ENCODE measurements at regions not wholly inside any gene's neighbourhood (a gene's known extent, or its start where the extent isn't known, plus 50 kb on each side); places are given as distances from the start of the nearest gene placed in this dataset.
"Not testable (repeated sequence)": the region's sequence is repeated elsewhere in the genome, so short reads cannot be mapped to it uniquely, and the experiment has no call there.

DNA sequence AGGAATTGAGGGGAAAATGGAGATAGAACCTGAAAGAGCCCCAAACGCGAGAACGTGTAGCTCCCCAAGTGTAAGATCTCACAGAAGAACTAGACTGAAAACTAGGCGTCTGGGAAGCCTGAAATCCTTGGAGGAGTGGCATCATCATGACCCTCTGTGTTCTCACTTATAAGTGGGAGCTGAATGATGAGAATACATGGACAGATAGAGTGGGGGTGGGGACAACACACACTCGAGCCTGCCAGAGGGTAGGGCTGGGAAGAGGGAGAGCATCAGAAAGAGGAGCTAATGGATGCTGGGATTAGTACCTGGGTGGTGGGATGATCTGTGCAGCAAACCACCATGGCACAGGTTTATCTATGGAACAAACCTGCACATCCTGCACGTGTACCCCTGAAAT lies 258.7 kb upstream of the NOTCH2NLA start:
- not testable (repeated sequence) for DNase-seq

DNA sequence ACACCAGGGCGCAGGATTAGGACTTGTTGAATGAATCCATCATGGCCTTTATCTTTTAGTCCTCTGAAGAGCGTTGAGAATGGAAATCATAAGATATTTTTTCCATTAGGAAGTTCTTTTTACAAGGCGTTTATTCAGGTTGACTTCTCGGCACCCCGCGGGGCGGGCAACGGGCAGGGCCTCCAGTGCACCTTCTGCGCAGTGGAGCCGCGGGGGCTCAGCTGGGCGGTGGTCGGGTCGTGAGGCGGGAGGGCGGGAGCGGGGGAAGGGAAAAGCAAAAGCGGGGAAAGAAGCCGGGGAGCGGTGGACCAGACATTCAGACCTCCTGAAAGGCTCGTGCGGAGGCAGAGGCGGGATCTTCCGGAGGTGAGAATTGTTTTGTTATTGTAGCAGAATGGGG lies 258.3 kb upstream of the NOTCH2NLA start:
- DNase-seq = not testable (repeated sequence)

DNA sequence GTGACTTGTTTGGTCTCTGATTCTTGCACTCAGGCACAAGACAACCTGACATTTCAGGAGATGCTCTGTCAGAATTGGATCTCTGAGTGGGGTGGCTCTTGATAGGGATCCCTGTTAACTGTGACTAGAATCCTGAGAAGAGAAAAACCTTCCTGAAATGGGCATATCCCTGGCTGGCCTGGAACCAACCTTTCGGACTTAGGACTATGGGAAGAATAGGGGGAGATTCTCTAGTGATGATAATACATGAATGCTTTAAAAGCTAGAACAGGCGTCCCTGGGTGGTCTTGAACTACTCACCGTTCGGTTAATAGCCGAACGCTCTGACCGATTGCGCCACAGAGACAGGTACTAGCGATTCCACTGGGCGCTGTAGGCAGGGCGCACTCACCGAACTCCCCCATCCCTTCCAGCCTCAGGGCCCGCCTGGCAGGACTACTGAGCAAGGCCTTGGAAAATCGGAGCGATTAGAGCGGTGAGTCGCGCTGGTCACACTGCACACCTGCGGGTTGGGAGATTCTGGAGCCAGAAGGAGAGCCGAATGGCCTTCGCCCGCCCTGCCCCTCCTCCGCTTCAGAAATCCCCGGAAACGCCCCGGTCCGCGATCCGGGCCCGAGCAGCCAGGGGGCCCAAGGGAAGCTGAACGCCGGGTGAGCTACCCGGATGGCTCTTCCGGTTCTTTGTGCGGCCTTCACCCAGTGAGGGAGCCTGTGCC lies 257.6 kb upstream of the NOTCH2NLA start:
- not testable (repeated sequence) for DNase-seq

DNA sequence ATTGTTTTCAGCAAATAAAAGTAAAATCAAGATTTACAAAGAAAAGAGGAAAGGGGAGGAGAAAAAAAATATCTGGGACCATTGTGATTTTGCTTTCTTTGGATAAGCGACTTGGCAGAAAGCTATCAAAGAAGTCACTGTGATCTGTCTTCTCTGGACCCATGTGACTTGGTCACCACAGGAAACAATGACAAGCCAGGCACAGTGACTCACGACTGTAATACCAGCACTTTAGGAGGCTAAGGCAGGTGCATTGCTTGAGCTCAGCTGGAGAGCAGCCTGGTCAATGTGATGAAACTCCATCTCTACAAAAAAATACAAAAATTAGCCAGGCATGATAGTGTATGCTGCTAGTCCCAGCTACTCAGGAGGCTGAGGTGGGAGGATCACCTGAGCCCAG lies 255.4 kb upstream of the NOTCH2NLA start:
- DNase-seq = not testable (repeated sequence)

DNA sequence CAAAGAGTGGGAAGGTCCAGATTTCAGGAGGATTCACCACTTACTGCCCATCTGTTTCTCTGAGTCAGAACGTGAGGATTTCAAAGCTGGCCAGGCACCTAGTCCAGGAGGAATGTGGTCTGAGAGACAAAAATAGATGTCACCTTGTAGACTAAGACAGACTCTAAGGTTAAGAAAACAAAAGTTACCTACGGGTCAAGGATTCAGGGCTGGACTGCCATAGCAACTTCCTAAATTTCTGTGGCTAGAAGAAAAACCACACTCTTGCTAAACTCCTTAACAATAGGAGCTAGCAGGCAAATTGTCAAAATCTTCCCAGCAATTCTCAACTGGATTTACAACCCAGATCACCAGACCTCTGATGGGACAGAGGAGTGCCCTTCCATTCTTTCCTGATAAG lies 250.4 kb upstream of the NOTCH2NLA start:
- DNase-seq = not testable (repeated sequence)

DNA sequence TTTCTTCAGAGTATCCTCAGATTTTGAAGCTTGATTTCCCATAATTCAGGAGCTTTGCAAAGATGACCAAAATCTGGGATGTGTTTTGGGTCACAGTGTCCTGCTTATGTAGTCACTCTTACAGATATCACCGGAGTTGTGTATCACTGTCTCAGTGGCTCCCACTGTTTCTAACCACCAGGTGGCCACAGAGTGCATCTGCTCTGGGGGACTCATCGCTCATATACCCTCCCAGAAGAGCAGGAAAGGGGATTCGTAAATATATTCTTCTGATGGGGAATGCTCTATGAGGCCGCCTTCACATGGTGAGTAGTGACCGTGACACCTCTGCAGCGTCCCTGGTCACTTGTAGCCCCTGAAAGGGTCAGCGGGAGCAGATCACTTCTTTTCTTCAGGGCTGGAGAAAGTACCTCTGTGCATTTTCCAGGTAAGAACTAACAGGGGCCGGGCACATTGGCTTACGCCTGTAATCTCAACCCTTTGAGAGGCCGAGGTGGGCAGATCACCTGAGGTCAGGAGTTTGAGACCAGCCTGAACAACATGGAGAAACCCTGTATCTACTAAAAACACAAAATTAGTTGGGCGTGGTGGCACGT lies 249.4 kb upstream of the NOTCH2NLA start:
- DNase-seq = not testable (repeated sequence)

DNA sequence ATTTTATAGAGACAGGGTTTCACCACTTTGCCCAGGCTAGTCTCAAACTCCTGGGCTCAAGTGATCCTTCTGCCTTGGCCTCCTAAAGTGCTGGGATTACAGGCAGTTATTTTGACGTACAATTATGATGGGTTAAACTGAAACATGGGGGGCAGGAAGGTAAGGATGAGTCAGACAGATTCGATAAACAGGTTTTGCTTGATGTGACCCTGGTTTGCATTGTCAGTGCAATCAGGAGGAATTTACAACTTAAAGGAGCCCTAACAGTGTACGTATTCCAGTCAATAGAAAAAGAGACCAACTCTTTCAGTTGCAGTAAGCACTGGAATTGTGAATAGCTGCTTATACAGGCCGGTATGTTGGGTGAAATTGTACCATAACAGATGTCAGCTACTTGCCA lies 246.3 kb upstream of the NOTCH2NLA start:
- not testable (repeated sequence) for DNase-seq

DNA sequence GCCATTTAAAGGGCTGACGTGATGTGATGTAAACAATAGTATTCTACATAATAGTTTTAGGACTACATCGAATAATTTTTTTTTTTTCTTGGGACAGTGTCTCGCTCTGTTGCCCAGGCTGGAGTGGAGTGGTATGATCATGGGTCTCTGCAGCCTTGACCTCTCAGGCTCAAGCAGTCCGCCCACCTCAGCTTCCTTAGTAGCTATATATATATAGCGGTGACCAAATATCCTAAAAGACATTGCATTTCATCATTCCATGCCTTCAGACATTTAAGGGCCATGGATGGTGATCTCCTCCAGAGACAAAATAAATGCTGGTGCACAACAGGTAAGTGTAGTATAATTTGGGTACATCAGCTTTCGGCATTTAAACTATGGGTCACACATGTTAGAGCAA lies 245.4 kb upstream of the NOTCH2NLA start:
- not testable (repeated sequence) for DNase-seq

DNA sequence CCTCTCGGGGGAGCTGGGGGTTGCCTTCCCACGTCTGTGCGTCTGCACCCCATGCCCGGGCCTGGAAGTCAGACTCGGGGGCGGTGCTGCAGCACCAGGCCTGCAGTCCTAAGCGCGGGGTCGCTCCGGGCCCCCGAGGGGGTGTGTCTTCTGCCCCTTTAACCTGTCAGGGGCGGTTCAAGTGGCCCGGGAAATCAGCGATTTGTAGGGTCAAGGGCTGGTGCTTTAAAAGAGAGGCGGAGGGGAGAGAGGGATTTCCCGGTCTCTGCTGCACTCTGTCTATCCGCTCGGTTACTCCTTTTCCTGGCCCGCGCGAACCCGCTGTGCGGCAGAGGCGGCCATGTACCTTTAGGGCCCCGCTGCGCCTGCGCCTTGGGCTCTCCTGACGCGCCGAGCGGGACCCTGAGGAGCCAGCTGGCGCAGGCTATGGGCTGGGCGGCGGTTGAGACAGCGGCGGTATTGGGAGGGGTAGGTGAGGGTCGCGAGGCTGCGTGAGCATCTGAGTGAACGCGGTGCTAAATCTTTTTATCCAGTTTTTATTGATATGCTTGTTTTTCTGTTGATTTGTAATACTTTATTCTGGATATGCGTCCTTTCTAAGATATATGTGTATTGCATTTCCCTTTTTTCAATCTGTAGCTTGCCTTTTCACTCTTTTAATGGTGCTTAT lies 243.5 kb upstream of the NOTCH2NLA start:
- DNase-seq = peak; percentile 30

DNA sequence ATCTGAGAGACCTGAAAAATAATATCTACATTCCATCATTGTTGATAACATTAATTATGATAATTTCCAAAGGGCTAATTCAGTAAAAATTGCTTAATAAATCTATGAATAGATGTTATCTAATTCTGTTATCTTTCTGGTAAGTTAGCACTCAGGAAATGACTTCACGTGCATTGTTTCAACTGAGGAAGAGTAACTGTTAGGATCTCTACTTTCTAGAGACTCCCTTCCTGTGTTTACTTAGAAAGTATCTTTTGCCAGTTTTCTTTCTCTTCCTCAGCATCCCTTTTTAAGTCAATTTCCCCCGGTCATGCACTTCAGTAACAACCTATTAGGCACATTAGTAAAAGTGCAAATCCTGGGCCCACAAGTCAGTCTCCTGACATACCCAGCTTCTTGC lies 231.1 kb upstream of the NOTCH2NLA start:
- DNase-seq = not testable (repeated sequence)

DNA sequence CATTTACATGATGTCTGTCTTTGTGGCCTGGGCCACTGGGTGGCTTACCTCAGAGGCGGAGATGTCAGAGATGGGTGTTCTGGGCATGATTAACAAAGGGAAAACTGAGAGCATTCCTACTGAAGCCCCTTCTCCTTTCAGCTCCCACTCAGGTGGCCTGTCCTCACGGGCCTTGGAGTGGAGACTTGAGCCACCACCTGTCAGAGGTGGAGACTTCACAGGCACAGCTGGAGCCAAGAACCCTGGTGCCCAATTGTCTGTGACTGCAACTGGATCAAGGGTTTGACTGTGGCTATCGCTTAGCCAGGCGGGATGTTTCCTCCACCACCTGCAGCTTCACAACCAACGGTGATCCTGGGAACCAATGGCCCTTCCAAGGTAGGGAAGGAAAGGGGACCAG lies 230.5 kb upstream of the NOTCH2NLA start:
- DNase-seq = not testable (repeated sequence)

DNA sequence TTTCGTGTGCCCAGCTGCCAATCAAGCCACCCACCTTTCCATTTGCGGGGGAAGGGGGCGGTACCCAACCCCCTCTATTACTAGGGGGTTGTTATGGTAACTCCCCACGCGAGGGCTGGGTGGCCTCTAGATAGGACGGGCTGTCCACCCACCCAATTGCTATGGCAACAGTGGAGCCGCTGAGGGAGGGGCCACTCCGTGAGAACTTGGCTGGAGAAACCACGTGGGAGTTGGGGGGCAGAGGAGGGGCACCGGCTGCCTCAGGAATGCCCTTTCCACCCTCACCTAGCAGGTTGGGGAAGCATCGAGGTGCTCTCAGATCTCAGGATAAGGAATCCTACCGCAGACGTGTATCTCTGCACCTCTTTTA lies 220.0 kb upstream of the NOTCH2NLA start:
- DNase-seq = not testable (repeated sequence)

DNA sequence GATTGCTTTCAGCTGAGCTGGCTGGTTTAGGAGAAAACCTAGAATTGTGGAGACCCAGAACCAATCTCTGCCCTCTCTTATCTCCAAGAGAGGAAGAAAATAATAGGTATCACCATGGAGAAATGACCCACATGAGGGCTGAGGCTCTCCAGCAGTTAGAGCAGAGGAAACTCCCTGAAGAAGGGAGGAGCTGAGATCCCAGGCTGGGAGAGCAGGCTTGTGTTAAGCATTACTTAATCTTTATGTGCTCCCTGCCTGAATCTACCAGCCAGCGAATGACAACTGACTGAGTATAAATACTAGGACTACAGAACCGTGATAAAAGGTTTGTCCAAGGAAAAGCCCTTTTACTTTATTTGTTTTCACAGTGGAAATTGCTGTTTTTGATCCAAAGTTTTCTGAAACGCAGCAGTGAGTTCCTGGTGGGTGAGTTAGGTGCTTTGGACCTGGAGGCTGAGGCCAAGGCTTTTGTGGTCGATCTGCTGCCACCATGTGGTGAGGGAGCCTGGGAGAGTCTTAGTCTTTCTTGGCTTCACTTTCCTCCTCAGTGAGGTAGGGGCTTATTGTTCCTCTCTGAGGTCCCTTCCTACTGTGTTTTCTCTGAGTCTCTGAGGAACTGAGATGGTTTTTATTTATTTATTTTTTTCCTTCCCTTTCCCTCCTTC lies 219.5 kb upstream of the NOTCH2NLA start:
- not testable (repeated sequence) for DNase-seq

DNA sequence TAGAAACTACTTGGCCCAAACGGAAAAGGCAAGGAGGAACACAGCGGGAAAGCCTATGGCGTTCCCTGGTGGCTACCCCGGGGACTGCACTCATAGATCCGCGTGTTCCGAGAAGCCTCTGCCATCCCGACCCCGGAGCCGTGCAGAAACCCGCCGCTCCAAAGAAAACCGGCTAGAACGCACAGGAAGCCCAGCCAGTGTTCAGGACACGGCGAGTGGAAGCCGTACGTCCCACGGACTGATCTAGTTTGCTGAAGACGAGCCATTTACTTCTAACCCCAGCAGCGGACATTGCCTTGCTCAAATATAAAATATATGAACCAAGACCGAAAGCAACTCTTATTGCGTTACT lies 215.0 kb upstream of the NOTCH2NLA start:
- DNase-seq = not testable (repeated sequence)

DNA sequence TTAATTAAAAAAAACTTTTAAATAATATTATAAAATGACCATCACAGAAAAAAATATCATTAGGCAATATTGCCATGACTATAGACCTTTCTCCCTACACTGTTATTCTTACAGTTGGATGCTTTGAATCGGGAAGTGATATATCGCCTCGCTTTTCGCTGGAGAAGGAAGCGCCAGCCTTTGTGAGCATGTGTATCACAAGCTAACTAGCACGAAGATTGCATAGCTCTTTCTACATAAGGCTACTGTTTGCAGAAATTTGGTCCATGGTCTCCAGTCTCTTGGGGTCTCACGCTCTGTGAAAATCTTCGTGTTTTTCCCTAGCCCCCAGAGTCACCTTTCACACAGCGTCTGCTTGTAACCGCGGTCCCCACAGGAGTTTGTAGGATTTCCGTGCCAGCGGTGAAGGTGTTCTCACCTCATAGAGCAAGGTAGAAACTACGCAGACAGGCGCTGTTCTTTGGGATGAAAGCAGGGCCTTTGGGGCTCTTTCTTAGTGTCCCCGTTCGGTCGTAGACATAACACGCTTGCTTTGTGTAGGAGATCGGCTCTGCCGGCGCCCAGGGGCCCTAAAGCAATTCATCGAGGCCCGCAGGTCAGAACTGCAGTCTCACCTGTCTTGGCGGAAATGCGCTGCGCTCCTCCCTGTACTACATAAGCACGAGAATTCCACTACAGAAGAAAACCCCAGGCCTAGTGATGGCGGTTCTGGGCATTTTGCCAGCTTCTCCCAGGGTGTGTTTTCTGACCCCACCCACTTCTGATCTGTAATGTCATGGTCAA lies 214.5 kb upstream of the NOTCH2NLA start:
- DNase-seq = not testable (repeated sequence)

DNA sequence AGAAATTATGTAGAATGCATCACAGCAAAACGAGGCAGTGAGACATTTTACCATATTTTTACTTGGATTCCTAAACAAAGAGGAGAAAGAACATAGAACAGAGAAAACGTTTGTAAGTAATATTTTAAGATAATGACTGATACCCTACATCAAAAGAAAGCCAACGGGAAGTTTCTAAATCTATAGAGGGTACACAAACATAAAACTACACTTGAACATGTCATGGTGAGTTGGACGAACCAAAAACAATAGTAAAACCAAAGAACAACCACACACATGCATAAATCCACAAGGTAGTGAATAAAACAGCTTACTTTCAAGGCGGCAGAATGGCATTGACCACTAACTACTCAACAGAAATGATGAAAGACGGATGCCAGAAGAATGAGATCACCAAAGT lies 209.7 kb upstream of the NOTCH2NLA start:
- not testable (repeated sequence) for DNase-seq

DNA sequence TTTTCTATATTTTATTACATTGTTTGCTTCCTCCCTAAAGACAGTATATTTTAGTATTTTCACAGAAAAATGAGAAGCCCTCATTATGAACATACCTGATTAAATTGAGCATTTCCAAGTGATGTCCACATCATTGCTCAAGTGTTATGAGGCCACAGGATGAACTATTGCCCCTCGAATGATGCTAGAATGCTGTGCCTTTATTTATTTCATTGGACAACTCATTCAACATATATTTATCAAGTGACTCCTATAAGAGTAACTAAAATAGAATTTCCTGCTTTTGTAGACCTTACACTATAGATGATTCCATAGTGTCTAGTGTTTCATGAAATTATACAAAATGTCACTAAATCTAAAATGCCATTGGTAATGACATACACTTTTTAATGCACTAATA lies 187.8 kb upstream of the NOTCH2NLA start:
- not testable (repeated sequence) for DNase-seq

DNA sequence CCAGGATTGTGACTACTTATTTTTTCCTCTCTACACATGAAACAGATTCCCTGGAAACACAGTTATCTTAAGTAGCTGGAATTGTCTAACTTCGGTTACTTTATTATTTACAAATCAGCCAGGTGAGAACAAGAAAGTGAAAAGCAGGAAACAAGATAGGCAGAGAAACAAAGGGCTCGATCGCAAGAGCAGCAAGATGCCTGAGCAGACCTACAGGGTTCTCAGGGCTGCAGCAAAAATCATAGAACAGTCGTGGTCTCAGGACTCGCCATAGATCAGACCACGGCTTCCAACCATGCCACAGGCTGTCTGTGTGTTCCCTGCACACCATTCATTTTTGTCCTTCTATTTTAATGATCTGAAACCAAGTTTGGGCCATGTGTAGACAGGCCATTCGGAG lies 186.2 kb upstream of the NOTCH2NLA start:
- DNase-seq = not testable (repeated sequence)

DNA sequence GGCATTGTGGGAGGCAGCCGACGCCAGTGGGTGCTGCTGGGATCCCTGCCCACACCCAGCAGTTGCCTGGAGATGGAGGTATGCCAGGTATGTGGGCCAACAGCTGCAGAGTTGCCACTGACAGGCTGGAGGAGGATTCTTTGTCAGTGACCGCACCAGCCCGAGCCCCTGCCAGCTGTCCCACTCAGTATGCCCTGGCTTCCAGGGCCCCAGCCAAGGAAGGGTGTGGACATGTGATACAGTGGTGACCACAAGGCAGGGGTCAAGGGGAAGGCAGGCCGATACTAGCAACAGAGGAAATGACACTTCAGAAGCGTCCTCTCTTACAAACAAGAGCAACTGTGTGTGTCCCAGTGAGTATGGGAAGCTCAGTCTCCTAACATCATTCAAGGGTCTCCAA lies 185.1 kb upstream of the NOTCH2NLA start:
- peak; percentile 47 for DNase-seq

DNA sequence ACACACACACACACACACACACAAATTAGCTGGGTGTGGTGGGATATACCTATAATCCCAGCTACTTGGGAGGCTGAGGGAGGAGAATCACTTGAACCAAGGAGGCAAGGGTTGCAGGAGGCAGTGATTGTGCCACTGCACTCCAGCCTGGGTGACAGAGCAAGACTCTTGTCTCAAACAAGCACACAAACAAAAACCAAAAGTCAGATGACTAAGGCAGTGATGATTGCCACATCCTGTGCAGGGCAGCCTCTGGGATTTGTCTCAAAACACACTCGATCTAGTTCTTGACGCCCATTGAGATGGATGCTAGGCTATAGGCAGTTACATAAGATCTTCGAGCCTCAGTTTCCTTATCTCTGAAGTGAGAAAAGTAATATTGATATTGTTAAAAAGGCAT lies 183.1 kb upstream of the NOTCH2NLA start:
- DNase-seq = peak; percentile 64

DNA sequence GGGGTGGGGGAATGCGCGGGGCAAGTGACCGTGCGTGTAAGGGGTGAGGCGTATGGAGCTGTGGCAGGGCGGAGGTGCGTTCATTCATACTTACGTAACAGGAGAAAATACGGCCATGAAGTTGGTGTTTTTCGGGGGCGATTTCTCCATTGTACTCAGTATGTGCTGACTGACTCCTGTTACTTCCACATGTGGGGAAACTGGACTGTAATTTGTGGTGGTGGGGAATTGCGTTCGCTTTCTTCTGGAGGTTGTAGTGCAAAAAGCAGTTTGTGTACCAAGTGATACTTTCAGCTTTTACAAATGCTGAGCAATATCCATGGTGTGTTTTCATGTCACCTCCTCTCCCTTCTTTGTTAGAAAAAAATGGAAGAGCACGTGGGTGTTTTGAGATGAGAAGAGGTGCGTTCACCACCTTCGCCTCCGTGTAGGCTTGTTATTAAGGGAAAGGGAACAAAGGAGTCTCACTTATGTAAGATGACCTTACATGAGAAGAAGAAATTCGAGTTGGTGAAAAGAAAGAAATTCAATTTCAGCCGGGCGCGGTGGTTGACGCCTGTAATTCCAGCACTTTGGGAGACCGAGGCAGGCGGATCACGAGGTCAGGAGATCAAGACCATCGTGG lies 181.1 kb upstream of the NOTCH2NLA start:
- not testable (repeated sequence) for DNase-seq

DNA sequence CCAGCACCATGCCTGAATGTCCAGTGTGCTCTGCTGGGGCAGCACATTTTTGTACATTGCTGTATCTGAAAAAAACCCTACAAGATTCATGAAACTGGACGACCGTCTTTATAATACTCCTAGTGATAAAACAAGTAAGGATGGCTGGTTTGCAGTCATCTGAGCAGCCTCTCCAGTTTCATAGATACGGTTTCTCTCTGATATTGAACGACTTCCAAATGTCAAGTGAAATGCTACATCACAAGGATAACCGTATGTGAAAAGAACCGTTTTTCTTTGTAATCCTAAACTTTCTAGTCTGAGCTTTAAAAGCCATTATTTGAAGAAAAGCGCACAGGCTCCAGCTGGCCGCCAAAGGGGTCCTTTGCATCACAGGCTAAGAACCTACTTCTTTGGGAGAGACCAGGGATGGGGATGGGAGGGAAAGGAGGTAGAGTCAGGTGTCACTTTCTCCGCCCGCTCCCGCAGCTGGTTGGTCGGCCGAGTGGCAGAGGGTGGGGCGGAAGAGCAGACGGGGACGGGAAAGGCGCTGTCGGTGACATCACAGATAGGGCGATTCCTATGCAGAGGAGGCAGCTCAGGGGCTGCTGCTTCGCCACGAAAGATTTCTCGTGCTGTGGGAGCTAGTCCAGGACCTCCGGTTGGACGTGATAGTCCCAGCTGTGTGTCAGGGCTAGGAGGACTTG lies 180.4 kb upstream of the NOTCH2NLA start:
- not testable (repeated sequence) for DNase-seq

Data from MV-4-11 (cell line).